Activated T-helper 2 cell treated with anti-CD3 and anti-CD28 coated beads, Interferon-gamma antibody, Interleukin-2, Interleukin-4, amounts not matched to agents 10 μg/mL and 5 μg/mL and 100 μg/mL, durations not matched to agents 14 hours and 24 hours and 36 hours (primary cell): ENCODE measurements at regions not wholly inside any gene's neighbourhood (a gene's known extent, or its start where the extent isn't known, plus 50 kb on each side); places are given as distances from the start of the nearest gene placed in this dataset.
"Not testable (repeated sequence)": the region's sequence is repeated elsewhere in the genome, so short reads cannot be mapped to it uniquely, and the experiment has no call there.

Experiments used
- DNase-seq: peaks from one replicate; pipeline ENCODE4 v3.0.0; 2021; ENCODE audit warnings: low spot score
- H3K27ac Mint-ChIP-seq: one replicate; pipeline ENCODE4 v1.8.0; 2021; ENCODE audit warnings: mixed read lengths
- H3K27me3 Mint-ChIP-seq: one replicate; pipeline ENCODE4 v1.8.0; 2021; ENCODE audit warnings: low read depth, mixed read lengths
- H3K36me3 Mint-ChIP-seq: one replicate; pipeline ENCODE4 v1.8.0; 2021; ENCODE audit warnings: low read depth, mixed read lengths
- H3K4me1 Mint-ChIP-seq: one replicate; pipeline ENCODE4 v1.8.0; 2021; ENCODE audit warnings: low read depth, mixed read lengths
- H3K4me3 Mint-ChIP-seq: one replicate; pipeline ENCODE4 v1.8.0; 2021; ENCODE audit warnings: low read depth, mild to moderate bottlenecking, moderate library complexity, mixed read lengths
- H3K9me3 Mint-ChIP-seq: one replicate; pipeline ENCODE4 v1.8.0; 2021; ENCODE audit warnings: mixed read lengths
- intact Hi-C: fragments of 100-400 bp; cut with micrococcal nuclease; formaldehyde crosslinking; loops from one replicate; pipeline ENCODE4 v1.15.1; 2023

GRCh38 chr20:30499716-30500446, 757.6 kb upstream of the DEFB115 start:
- DNase-seq, H3K36me3 Mint-ChIP-seq, H3K27me3 Mint-ChIP-seq, intact Hi-C loops, H3K27ac Mint-ChIP-seq, H3K4me1 Mint-ChIP-seq, H3K4me3 Mint-ChIP-seq, H3K9me3 Mint-ChIP-seq: not testable (repeated sequence)

GRCh38 chr20:30500447-30500820, 757.0 kb upstream of the DEFB115 start:
- H3K36me3 Mint-ChIP-seq, intact Hi-C loops, H3K9me3 Mint-ChIP-seq, H3K4me3 Mint-ChIP-seq, H3K27me3 Mint-ChIP-seq, H3K27ac Mint-ChIP-seq, DNase-seq, H3K4me1 Mint-ChIP-seq: not testable (repeated sequence)

- Mint-ChIP-seq H3K9me3 (peaks cover 4% of the 10 kb centered on the region), H3K27me3 (no peaks in the 10 kb centered on the region), H3K4me3 (no peak overlapping the region), H3K27ac (no peak overlapping the region), H3K36me3 (no peaks in the 10 kb centered on the region), H3K4me1 (no peaks in the 10 kb centered on the region)
- intact Hi-C loops = no loop called here
- no peak for DNase-seq
These were observed 756.5 kb upstream of the DEFB115 start for GRCh38 chr20:30500829-30501440.

GRCh38 chr20:30502670-30503069, 754.8 kb upstream of the DEFB115 start:
- Mint-ChIP-seq H3K9me3 (peaks cover 12% of the 10 kb centered on the region), H3K4me3 (no peak overlapping the region), H3K27me3 (no peaks in the 10 kb centered on the region), H3K36me3 (no peaks in the 10 kb centered on the region), H3K27ac (no peak overlapping the region), H3K4me1 (no peaks in the 10 kb centered on the region)
- DNase-seq = no peak
- intact Hi-C loops = no loop called here

GRCh38 chr20:30503204-30503603, 754.3 kb upstream of the DEFB115 start:
- H3K9me3 Mint-ChIP-seq = peaks cover 18% of the 10 kb centered on the region
- H3K27ac Mint-ChIP-seq, H3K27me3 Mint-ChIP-seq, H3K36me3 Mint-ChIP-seq, H3K4me1 Mint-ChIP-seq, intact Hi-C loops, H3K4me3 Mint-ChIP-seq, DNase-seq: not testable (repeated sequence)

- no peaks in the 10 kb centered on the region for H3K4me1 Mint-ChIP-seq
- intact Hi-C loops = no loop called here
These were observed 753.4 kb upstream of the DEFB115 start for GRCh38 chr20:30503992-30504570.

GRCh38 chr20:30505566-30505965, 751.9 kb upstream of the DEFB115 start:
- Mint-ChIP-seq H3K9me3 (peaks cover 37% of the 10 kb centered on the region), H3K36me3 (no peaks in the 10 kb centered on the region), H3K4me3 (no peak overlapping the region), H3K4me1 (no peaks in the 10 kb centered on the region), H3K27ac (no peak overlapping the region), H3K27me3 (no peaks in the 10 kb centered on the region)
- DNase-seq = no peak
- intact Hi-C loops = no loop called here

More at GRCh38 chr20:30503992-30504570, 753.4 kb upstream of the DEFB115 start:
- Mint-ChIP-seq H3K9me3 (peaks cover 25% of the 10 kb centered on the region), H3K27ac (no peak overlapping the region), H3K27me3 (no peaks in the 10 kb centered on the region), H3K4me3 (no peak overlapping the region), H3K36me3 (no peaks in the 10 kb centered on the region)
- no peak for DNase-seq

GRCh38 chr20:30506100-30506499, 751.4 kb upstream of the DEFB115 start:
- intact Hi-C loops = no loop called here
- Mint-ChIP-seq H3K4me3 (no peak overlapping the region), H3K36me3 (no peaks in the 10 kb centered on the region), H3K27me3 (no peaks in the 10 kb centered on the region), H3K9me3 (peaks cover 41% of the 10 kb centered on the region), H3K4me1 (no peaks in the 10 kb centered on the region), H3K27ac (no peak overlapping the region)
- no peak for DNase-seq

- H3K4me1 Mint-ChIP-seq, H3K27me3 Mint-ChIP-seq, H3K4me3 Mint-ChIP-seq, DNase-seq, intact Hi-C loops, H3K36me3 Mint-ChIP-seq, H3K27ac Mint-ChIP-seq: not testable (repeated sequence)
- peaks cover 49% of the 10 kb centered on the region for H3K9me3 Mint-ChIP-seq
These were observed 749.1 kb upstream of the DEFB115 start for GRCh38 chr20:30508382-30508781.

GRCh38 chr20:30511322-30512030, 746.0 kb upstream of the DEFB115 start:
- no peak for DNase-seq
- H3K9me3 Mint-ChIP-seq = peaks cover 65% of the 10 kb centered on the region
- no peaks in the 10 kb centered on the region for H3K4me1 Mint-ChIP-seq
- no peaks in the 10 kb centered on the region for H3K27me3 Mint-ChIP-seq
- H3K27ac Mint-ChIP-seq = no peak overlapping the region
- H3K36me3 Mint-ChIP-seq = peaks cover 4% of the 10 kb centered on the region
- no peak overlapping the region for H3K4me3 Mint-ChIP-seq
- intact Hi-C loops = no loop called here

- intact Hi-C loops = no loop called here
- peaks cover 52% of the 10 kb centered on the region for H3K9me3 Mint-ChIP-seq
- H3K27ac Mint-ChIP-seq = no peak overlapping the region
- DNase-seq = no peak
- H3K4me1 Mint-ChIP-seq = no peaks in the 10 kb centered on the region
- no peaks in the 10 kb centered on the region for H3K27me3 Mint-ChIP-seq
- no peak overlapping the region for H3K4me3 Mint-ChIP-seq
- peaks cover 4% of the 10 kb centered on the region for H3K36me3 Mint-ChIP-seq
These were observed 744.3 kb upstream of the DEFB115 start for GRCh38 chr20:30513050-30513628.

- H3K4me3 Mint-ChIP-seq, intact Hi-C loops, H3K4me1 Mint-ChIP-seq, H3K27me3 Mint-ChIP-seq, DNase-seq, H3K27ac Mint-ChIP-seq, H3K36me3 Mint-ChIP-seq: not testable (repeated sequence)
- H3K9me3 Mint-ChIP-seq = peaks cover 30% of the 10 kb centered on the region
These were observed 741.5 kb upstream of the DEFB115 start for GRCh38 chr20:30515915-30516314.

GRCh38 chr20:30518906-30519305, 738.6 kb upstream of the DEFB115 start:
- H3K36me3 Mint-ChIP-seq, H3K4me3 Mint-ChIP-seq, intact Hi-C loops, H3K27ac Mint-ChIP-seq, DNase-seq, H3K27me3 Mint-ChIP-seq, H3K4me1 Mint-ChIP-seq: not testable (repeated sequence)
- peaks cover 26% of the 10 kb centered on the region for H3K9me3 Mint-ChIP-seq
